Posterior vena cava (tissue), 2 donors: ENCODE measurements at regions not wholly inside any gene's neighbourhood (a gene's known extent, or its start where the extent isn't known, plus 50 kb on each side); places are given as distances from the start of the nearest gene placed in this dataset.
"Not testable (repeated sequence)": the region's sequence is repeated elsewhere in the genome, so short reads cannot be mapped to it uniquely, and the experiment has no call there.

Experiments used
- DNase-seq: peaks from one replicate; pipeline ENCODE4 v3.0.0-alpha.2; 2020; ENCODE audit warnings: low spot score
- intact Hi-C, 2 donors: fragments of 100-400 bp; cut with DNase I; formaldehyde crosslinking; loops; one replicate each; pipeline versions ENCODE4 v1.14.1 to v1.14.2; 2022 to 2023
- donor health status: DM: yes; HTN: yes; CAD: no.
- donor health status: DM: yes; HTN: yes; CAD: no.

- DNase-seq: no peak
- intact Hi-C loops: no loop called here
Measured at GRCh38 chr18:39607034-39607433, 2041.4 kb upstream of the CELF4 start.

- intact Hi-C loops: no loop called here
- no peak for DNase-seq
Measured at GRCh38 chr18:39604836-39605235, 2039.2 kb upstream of the CELF4 start.

GRCh38 chr18:39602131-39602530 is 2036.5 kb upstream of the CELF4 start:
- intact Hi-C loops: no loop called here
- DNase-seq: no peak

- intact Hi-C loops: no loop called here
- no peak for DNase-seq
Measured at GRCh38 chr18:39600894-39601293, 2035.3 kb upstream of the CELF4 start.

- no peak for DNase-seq
- intact Hi-C loops: no loop called here
Measured at GRCh38 chr18:39599251-39599650, 2033.7 kb upstream of the CELF4 start.

GRCh38 chr18:39596891-39597290 is 2031.3 kb upstream of the CELF4 start:
- intact Hi-C loops: no loop called here
- DNase-seq: no peak

GRCh38 chr18:39596221-39596620 is 2030.6 kb upstream of the CELF4 start:
- intact Hi-C loops: no loop called here
- DNase-seq: no peak

GRCh38 chr18:39594206-39594605 is 2028.6 kb upstream of the CELF4 start:
- intact Hi-C loops: no loop called here
- no peak for DNase-seq

- intact Hi-C loops: no loop called here
- DNase-seq: no peak
Measured at GRCh38 chr18:39591649-39592048, 2026.1 kb upstream of the CELF4 start.

- DNase-seq: no peak
- intact Hi-C loops: no loop called here
Measured at GRCh38 chr18:39589496-39589895, 2023.9 kb upstream of the CELF4 start.

- no peak for DNase-seq
- intact Hi-C loops: no loop called here
Measured at GRCh38 chr18:39587586-39587985, 2022.0 kb upstream of the CELF4 start.

- intact Hi-C loops: no loop called here
- no peak for DNase-seq
Measured at GRCh38 chr18:39586741-39587140, 2021.1 kb upstream of the CELF4 start.

GRCh38 chr18:39574897-39575296 is 2009.3 kb upstream of the CELF4 start:
- DNase-seq: no peak

GRCh38 chr18:39571511-39571910 is 2005.9 kb upstream of the CELF4 start:
- intact Hi-C loops: no loop called here

More at GRCh38 chr18:39574897-39575296, 2009.3 kb upstream of the CELF4 start:
- intact Hi-C loops: no loop called here

GRCh38 chr18:39565551-39566230 is 2000.1 kb upstream of the CELF4 start:
- DNase-seq, intact Hi-C loops: not testable (repeated sequence)

More at GRCh38 chr18:39571511-39571910, 2005.9 kb upstream of the CELF4 start:
- no peak for DNase-seq

GRCh38 chr18:39564716-39565115 is 1999.1 kb upstream of the CELF4 start:
- intact Hi-C loops: no loop called here
- DNase-seq: no peak

- intact Hi-C loops: no loop called here
- no peak for DNase-seq
Measured at GRCh38 chr18:39561126-39561525, 1995.5 kb upstream of the CELF4 start.

- DNase-seq: no peak
- intact Hi-C loops: no loop called here
Measured at GRCh38 chr18:39558658-39559057, 1993.1 kb upstream of the CELF4 start.

GRCh38 chr18:39555496-39555895 is 1989.9 kb upstream of the CELF4 start:
- intact Hi-C loops: no loop called here
- DNase-seq: no peak

GRCh38 chr18:39550701-39551100 is 1985.1 kb upstream of the CELF4 start:
- no peak for DNase-seq
- intact Hi-C loops: no loop called here

- intact Hi-C loops: no loop called here
- DNase-seq: no peak
Measured at GRCh38 chr18:39549144-39549543, 1983.5 kb upstream of the CELF4 start.

- DNase-seq: no peak
- intact Hi-C loops: no loop called here
Measured at GRCh38 chr18:39531659-39532058, 1966.1 kb upstream of the CELF4 start.
